ENCODE measurements at regions not wholly inside any gene's neighbourhood (a gene's known extent, or its start where the extent isn't known, plus 50 kb on each side); places are given as distances from the start of the nearest gene placed in this dataset.

DNA sequence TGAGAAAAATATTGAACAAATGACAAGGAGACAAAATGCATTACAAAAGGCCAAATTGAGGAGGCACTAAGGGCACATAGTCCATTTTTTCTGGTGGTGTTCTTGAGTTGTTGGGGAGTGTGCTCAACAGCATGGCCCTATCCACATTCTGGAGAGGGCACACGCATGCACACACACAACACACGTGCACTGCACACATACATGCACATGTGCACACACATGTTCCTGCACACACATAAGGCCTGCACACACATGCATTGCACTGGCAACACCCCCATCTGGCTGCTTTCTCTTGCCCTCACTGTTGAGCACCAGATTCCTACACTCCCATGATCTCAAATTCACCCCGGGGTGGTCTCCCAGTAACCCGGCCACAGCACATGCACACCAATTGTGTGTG, 659.2 kb upstream of the RAB6C start:
- no peak for DNase-seq
- Histone ChIP-seq H4K20me1 (ENCODE audit: insufficient read depth, low read length) (no peaks in the 10 kb centered on the region), H3K36me3 (replicated peaks; ENCODE audit: insufficient read depth, low read length) (no peaks in the 10 kb centered on the region), H3K79me2 (ENCODE audit: low read length) (no peaks in the 10 kb centered on the region), H3K9ac (ENCODE audit: low read length) (no peak overlapping the region), H3K27me3 (replicated peaks; ENCODE audit: insufficient read depth, low read length) (no peaks in the 10 kb centered on the region), H3K9me2 (replicated peaks; ENCODE audit: insufficient read depth, low read length) (no peaks in the 10 kb centered on the region), H3K4me3 (ENCODE audit: low read length) (no peak overlapping the region), H3K4me1 (ENCODE audit: low read length) (no peaks in the 10 kb centered on the region), H3K27ac (ENCODE audit: low read length) (no peak overlapping the region), H3K4me2 (ENCODE audit: low read depth, low read length) (no peak overlapping the region), H2AFZ (ENCODE audit: low read length) (no peak overlapping the region), H3K9me3 (replicated peaks; ENCODE audit: insufficient read depth, low read length) (no peaks in the 10 kb centered on the region), H3F3A (ENCODE audit: insufficient read depth, low read length) (no peaks in the 10 kb centered on the region)
- no peak for TF ChIP-seq EZH2phosphoT487 (IDR thresholded peaks at IDR 0.05; ENCODE audit: low read length)

DNA sequence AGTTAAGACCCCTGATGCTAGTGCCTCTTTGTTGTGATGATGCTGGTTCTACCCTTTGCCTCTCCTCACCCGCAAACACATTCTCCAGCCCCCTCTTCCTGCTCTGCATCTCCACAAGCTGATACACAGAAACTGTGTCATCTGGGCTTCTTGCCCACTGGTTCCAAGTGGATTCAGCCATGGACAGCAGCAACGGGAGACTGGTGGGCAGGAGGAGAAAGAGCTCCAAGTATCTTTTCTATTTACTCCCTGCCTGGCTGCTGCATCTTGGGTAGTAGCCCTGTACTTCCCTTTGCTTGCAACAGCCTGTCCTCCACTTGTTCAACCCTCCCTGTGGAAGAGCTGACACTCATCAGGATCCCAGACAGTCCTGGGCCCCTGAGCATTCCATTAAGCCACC, 655.1 kb upstream of the RAB6C start:
- TF ChIP-seq, protein P1, sequence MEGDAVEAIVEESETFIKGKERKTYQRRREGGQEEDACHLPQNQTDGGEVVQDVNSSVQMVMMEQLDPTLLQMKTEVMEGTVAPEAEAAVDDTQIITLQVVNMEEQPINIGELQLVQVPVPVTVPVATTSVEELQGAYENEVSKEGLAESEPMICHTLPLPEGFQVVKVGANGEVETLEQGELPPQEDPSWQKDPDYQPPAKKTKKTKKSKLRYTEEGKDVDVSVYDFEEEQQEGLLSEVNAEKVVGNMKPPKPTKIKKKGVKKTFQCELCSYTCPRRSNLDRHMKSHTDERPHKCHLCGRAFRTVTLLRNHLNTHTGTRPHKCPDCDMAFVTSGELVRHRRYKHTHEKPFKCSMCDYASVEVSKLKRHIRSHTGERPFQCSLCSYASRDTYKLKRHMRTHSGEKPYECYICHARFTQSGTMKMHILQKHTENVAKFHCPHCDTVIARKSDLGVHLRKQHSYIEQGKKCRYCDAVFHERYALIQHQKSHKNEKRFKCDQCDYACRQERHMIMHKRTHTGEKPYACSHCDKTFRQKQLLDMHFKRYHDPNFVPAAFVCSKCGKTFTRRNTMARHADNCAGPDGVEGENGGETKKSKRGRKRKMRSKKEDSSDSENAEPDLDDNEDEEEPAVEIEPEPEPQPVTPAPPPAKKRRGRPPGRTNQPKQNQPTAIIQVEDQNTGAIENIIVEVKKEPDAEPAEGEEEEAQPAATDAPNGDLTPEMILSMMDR (IDR thresholded peaks at IDR 0.05; ENCODE audit: low read length): no peak
- no peak for TF ChIP-seq EZH2 (optimal IDR thresholded peaks at IDR 0.05; ENCODE audit: low read depth, low read length)
- no peak for TF ChIP-seq EZH2phosphoT487 (IDR thresholded peaks at IDR 0.05; ENCODE audit: low read length)
- no peak for DNase-seq
- H3K27me3 ChIP-seq (replicated peaks; ENCODE audit: insufficient read depth, low read length): no peaks in the 10 kb centered on the region

DNA sequence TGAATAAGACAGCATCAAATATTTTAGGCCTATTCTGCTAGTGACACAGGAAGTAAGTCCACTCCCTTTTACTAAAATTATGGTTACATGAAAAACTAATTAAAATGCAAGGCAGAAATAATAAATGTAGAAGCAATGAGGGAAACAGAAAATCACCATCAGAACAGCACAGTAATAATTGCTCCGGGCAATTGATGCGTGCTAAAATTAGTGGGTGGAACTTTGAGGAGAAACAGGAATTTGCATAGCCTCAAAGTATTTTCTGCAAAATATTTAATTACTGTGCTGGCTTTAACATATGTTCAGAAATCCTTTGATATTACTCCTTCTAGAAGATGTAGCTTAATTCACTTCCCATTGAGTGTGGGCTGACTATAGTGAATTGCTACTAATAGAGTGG, 654.3 kb upstream of the RAB6C start:
- TF ChIP-seq EZH2phosphoT487 (IDR thresholded peaks at IDR 0.05; ENCODE audit: low read length) (no peak), EZH2 (optimal IDR thresholded peaks at IDR 0.05; ENCODE audit: low read depth, low read length) (no peak)
- TF ChIP-seq, protein P1 (IDR thresholded peaks at IDR 0.05; ENCODE audit: low read length): no peak
- Histone ChIP-seq H3K27me3 (replicated peaks; ENCODE audit: insufficient read depth, low read length) (no peaks in the 10 kb centered on the region), H3K9me3 (replicated peaks; ENCODE audit: insufficient read depth, low read length) (no peaks in the 10 kb centered on the region), H2AFZ (ENCODE audit: low read length) (no peak overlapping the region), H3K27ac (ENCODE audit: low read length) (no peak overlapping the region), H3K4me3 (ENCODE audit: low read length) (no peak overlapping the region), H3K9me2 (replicated peaks; ENCODE audit: insufficient read depth, low read length) (no peaks in the 10 kb centered on the region), H3K9ac (ENCODE audit: low read length) (no peak overlapping the region), H3K36me3 (replicated peaks; ENCODE audit: insufficient read depth, low read length) (no peaks in the 10 kb centered on the region), H3K4me1 (ENCODE audit: low read length) (no peaks in the 10 kb centered on the region), H4K20me1 (ENCODE audit: insufficient read depth, low read length) (no peaks in the 10 kb centered on the region), H3F3A (ENCODE audit: insufficient read depth, low read length) (no peaks in the 10 kb centered on the region), H3K4me2 (ENCODE audit: low read depth, low read length) (no peak overlapping the region), H3K79me2 (ENCODE audit: low read length) (no peaks in the 10 kb centered on the region)
- DNase-seq: no peak

More for the DNA sequence above, 655.1 kb upstream of the RAB6C start:
- Histone ChIP-seq H2AFZ (ENCODE audit: low read length) (no peak overlapping the region), H3K4me1 (ENCODE audit: low read length) (no peaks in the 10 kb centered on the region), H3K27ac (ENCODE audit: low read length) (no peak overlapping the region), H3K4me3 (ENCODE audit: low read length) (no peak overlapping the region), H3K36me3 (replicated peaks; ENCODE audit: insufficient read depth, low read length) (no peaks in the 10 kb centered on the region), H3K4me2 (ENCODE audit: low read depth, low read length) (no peak overlapping the region), H3K9me2 (replicated peaks; ENCODE audit: insufficient read depth, low read length) (no peaks in the 10 kb centered on the region), H3K9me3 (replicated peaks; ENCODE audit: insufficient read depth, low read length) (no peaks in the 10 kb centered on the region), H3K79me2 (ENCODE audit: low read length) (no peaks in the 10 kb centered on the region), H3K9ac (ENCODE audit: low read length) (no peak overlapping the region), H3F3A (ENCODE audit: insufficient read depth, low read length) (no peaks in the 10 kb centered on the region), H4K20me1 (ENCODE audit: insufficient read depth, low read length) (no peaks in the 10 kb centered on the region)

DNA sequence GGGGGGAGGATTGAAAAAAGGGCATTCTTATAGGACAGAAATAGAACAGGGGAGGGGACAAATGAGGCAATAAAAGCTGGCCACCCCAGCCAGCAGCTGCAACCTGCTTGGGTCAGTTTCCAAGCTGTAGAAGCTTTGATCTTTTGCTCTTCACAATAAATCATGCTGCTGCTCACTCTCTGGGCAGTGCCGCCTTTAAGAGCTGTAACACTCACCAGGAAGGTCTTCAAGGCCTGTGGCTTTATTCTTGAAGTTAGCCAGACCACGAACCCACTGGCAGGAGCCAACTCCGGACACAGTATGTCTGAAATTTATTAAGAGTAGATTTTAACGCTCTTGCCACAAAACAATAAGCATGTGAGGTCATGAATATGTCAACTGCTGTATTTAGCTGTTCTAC, 649.9 kb upstream of the RAB6C start:
- Histone ChIP-seq H2AFZ (ENCODE audit: low read length) (no peak overlapping the region), H3K9me2 (replicated peaks; ENCODE audit: insufficient read depth, low read length) (no peaks in the 10 kb centered on the region), H3K4me3 (ENCODE audit: low read length) (no peak overlapping the region), H3K27ac (ENCODE audit: low read length) (no peak overlapping the region), H3K9ac (ENCODE audit: low read length) (no peak overlapping the region), H4K20me1 (ENCODE audit: insufficient read depth, low read length) (no peaks in the 10 kb centered on the region), H3K4me2 (ENCODE audit: low read depth, low read length) (no peak overlapping the region), H3K79me2 (ENCODE audit: low read length) (no peaks in the 10 kb centered on the region), H3K36me3 (replicated peaks; ENCODE audit: insufficient read depth, low read length) (no peaks in the 10 kb centered on the region), H3K4me1 (ENCODE audit: low read length) (no peaks in the 10 kb centered on the region), H3K27me3 (replicated peaks; ENCODE audit: insufficient read depth, low read length) (no peaks in the 10 kb centered on the region), H3K9me3 (replicated peaks; ENCODE audit: insufficient read depth, low read length) (no peaks in the 10 kb centered on the region), H3F3A (ENCODE audit: insufficient read depth, low read length) (no peaks in the 10 kb centered on the region)
- DNase-seq: no peak
- TF ChIP-seq, protein P1 (IDR thresholded peaks at IDR 0.05; ENCODE audit: low read length): no peak
- TF ChIP-seq EZH2 (optimal IDR thresholded peaks at IDR 0.05; ENCODE audit: low read depth, low read length) (no peak), EZH2phosphoT487 (IDR thresholded peaks at IDR 0.05; ENCODE audit: low read length) (no peak)
